ENCODE measurements at regions not wholly inside any gene's neighbourhood (a gene's known extent, or its start where the extent isn't known, plus 50 kb on each side); places are given as distances from the start of the nearest gene placed in this dataset.

GRCh38 chr3:34779092-34779491 is 860.2 kb upstream of the ARPP21 start:
- TF ChIP-seq ZFX (IDR thresholded peaks at IDR 0.05), result no peak
- TF ChIP-seq, protein P1, sequence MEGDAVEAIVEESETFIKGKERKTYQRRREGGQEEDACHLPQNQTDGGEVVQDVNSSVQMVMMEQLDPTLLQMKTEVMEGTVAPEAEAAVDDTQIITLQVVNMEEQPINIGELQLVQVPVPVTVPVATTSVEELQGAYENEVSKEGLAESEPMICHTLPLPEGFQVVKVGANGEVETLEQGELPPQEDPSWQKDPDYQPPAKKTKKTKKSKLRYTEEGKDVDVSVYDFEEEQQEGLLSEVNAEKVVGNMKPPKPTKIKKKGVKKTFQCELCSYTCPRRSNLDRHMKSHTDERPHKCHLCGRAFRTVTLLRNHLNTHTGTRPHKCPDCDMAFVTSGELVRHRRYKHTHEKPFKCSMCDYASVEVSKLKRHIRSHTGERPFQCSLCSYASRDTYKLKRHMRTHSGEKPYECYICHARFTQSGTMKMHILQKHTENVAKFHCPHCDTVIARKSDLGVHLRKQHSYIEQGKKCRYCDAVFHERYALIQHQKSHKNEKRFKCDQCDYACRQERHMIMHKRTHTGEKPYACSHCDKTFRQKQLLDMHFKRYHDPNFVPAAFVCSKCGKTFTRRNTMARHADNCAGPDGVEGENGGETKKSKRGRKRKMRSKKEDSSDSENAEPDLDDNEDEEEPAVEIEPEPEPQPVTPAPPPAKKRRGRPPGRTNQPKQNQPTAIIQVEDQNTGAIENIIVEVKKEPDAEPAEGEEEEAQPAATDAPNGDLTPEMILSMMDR (conservative IDR thresholded peaks at IDR 0.05), result no peak
- no peak overlapping the region for H3K27ac ChIP-seq

DNA sequence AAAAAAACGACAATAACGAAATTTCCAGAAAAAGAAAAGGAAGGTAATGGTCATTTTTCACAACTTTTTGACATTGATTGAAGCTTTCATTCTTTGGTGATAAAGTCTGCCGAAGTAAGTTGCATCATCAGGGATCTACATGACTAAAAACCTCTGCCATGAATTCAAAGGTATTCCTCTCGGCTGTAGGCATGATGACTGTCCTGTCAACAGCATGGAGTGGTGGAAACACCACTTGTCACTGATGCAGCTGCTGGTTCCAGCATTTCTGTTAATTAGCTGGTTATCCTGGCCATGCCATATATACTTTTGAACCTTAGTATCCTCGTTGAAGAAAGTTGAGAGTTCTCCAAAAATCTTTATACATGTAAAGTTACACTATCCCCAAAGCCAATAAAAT is 859.0 kb upstream of the ARPP21 start:
- no peak overlapping the region for H3K27ac ChIP-seq
- no peak for TF ChIP-seq ZFX (IDR thresholded peaks at IDR 0.05)
- TF ChIP-seq, protein P1 (conservative IDR thresholded peaks at IDR 0.05), result no peak

GRCh38 chr3:34780973-34781372 is 858.4 kb upstream of the ARPP21 start:
- TF ChIP-seq, protein P1 (conservative IDR thresholded peaks at IDR 0.05), result no peak
- no peak for TF ChIP-seq ZFX (IDR thresholded peaks at IDR 0.05)

GRCh38 chr3:34782871-34783270 is 856.5 kb upstream of the ARPP21 start:
- H3K27ac ChIP-seq, result no peak overlapping the region
- no peak for TF ChIP-seq ZFX (IDR thresholded peaks at IDR 0.05)

More at GRCh38 chr3:34780973-34781372, 858.4 kb upstream of the ARPP21 start:
- H3K27ac ChIP-seq, result no peak overlapping the region

GRCh38 chr3:34783876-34784275 is 855.4 kb upstream of the ARPP21 start:
- no peak overlapping the region for H3K27ac ChIP-seq
- TF ChIP-seq, protein P1 (conservative IDR thresholded peaks at IDR 0.05), result no peak
- TF ChIP-seq ZFX (IDR thresholded peaks at IDR 0.05), result no peak

DNA sequence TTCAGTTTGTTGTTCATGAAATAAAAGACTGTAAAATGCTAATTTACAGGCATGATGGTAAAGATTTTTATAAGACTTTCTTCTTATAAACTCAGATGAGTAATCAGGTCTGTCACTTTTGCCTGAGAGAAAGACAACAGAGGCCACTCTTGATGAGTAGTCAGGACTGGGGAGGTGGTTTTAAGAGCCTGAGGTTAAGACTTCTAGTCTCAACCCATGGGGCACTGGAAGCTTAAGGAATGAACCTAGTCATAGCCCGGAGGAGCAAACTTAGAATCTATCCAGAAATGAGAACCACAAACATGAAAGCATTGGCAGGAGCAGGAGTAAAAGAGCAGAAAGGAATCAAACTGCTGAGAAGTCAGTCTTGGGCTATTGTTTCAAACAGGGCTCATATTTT is 846.3 kb upstream of the ARPP21 start:
- no peak overlapping the region for H3K27ac ChIP-seq
- no peak for TF ChIP-seq ZFX (IDR thresholded peaks at IDR 0.05)
- TF ChIP-seq, protein P1 (conservative IDR thresholded peaks at IDR 0.05), result no peak

DNA sequence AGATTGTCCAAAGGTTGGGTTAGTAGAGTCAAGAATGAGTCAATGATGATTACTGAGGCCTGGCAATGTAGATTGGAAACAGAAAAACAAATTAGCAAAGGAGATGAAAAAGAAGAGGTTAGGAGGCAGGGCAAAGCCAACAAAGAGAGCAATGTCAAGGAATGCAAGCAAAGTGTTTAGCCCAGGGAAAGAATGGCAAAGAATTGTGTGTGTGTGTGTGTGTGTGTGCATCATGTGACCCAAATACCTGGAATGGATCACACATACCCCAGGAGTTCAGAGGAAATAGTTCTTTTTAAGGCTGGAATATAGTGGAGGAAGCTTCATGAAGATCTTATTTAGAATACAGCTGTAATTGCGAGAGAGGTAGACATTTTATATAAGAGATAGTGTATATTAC is 831.7 kb upstream of the ARPP21 start:
- no peak overlapping the region for H3K27ac ChIP-seq
- TF ChIP-seq, protein P1 (conservative IDR thresholded peaks at IDR 0.05), result no peak
- no peak for TF ChIP-seq ZFX (IDR thresholded peaks at IDR 0.05)

DNA sequence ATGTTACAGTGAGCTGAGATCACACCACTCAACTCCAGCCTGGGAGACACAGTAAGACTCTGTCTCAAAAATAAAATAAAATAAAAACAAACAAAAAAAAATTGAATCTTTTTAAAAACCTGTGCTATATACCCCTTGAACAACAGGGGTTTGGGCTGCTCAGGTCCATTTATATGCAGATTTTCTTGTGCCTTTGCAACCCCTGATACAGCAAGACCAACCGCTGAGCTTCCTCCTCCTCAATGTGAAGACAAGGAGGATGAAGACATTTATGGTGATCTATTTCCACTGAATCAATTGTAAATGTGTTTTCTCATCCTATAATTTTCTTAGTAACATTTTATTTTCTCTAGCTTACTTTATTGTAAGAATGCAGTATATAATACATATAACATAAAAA is 831.0 kb upstream of the ARPP21 start:
- no peak for TF ChIP-seq ZFX (IDR thresholded peaks at IDR 0.05)
- TF ChIP-seq, protein P1 (conservative IDR thresholded peaks at IDR 0.05), result no peak
- H3K27ac ChIP-seq, result no peak overlapping the region
